Stomach smooth muscle (tissue), 2 donors: ENCODE measurements at regions not wholly inside any gene's neighbourhood (a gene's known extent, or its start where the extent isn't known, plus 50 kb on each side); places are given as distances from the start of the nearest gene placed in this dataset.

Experiments used
- H3K27ac ChIP-seq: one replicate; pipeline ENCODE4 v1.7.0; 2013; ENCODE audit warnings: mild to moderate bottlenecking, low read length, inconsistent platforms
- H3K27me3 ChIP-seq, 2 donors: one replicate each; pipeline ENCODE4 v1.7.0; 2013; ENCODE audit warnings: low read length in 2 of 2; ENCODE audit not compliant: insufficient read depth in 2 of 2, control insufficient read depth in 1 of 2
- H3K36me3 ChIP-seq, 2 donors: one replicate each; pipeline ENCODE4 v1.7.0; 2013; ENCODE audit warnings: low read length in 2 of 2; ENCODE audit not compliant: control insufficient read depth in 2 of 2, insufficient read depth in 2 of 2
- H3K4me1 ChIP-seq: one replicate; pipeline ENCODE4 v1.7.0; 2013; ENCODE audit warnings: low read length; ENCODE audit not compliant: control insufficient read depth, insufficient read depth
- H3K4me3 ChIP-seq, 2 donors: one replicate each; pipeline ENCODE4 v1.7.0; 2013; ENCODE audit warnings: low read length in 2 of 2
- H3K9ac ChIP-seq, 2 donors: one replicate each; pipeline ENCODE4 v1.7.0; 2013; ENCODE audit warnings: low read length in 2 of 2, mild to moderate bottlenecking in 1 of 2
- H3K9me3 ChIP-seq, 2 donors: one replicate each; pipeline ENCODE4 v1.7.0; 2013; ENCODE audit warnings: low read length in 2 of 2; ENCODE audit not compliant: control insufficient read depth in 2 of 2
- donor health status: healthy.
- donor health status: Pancreatic carcinoma.

DNA sequence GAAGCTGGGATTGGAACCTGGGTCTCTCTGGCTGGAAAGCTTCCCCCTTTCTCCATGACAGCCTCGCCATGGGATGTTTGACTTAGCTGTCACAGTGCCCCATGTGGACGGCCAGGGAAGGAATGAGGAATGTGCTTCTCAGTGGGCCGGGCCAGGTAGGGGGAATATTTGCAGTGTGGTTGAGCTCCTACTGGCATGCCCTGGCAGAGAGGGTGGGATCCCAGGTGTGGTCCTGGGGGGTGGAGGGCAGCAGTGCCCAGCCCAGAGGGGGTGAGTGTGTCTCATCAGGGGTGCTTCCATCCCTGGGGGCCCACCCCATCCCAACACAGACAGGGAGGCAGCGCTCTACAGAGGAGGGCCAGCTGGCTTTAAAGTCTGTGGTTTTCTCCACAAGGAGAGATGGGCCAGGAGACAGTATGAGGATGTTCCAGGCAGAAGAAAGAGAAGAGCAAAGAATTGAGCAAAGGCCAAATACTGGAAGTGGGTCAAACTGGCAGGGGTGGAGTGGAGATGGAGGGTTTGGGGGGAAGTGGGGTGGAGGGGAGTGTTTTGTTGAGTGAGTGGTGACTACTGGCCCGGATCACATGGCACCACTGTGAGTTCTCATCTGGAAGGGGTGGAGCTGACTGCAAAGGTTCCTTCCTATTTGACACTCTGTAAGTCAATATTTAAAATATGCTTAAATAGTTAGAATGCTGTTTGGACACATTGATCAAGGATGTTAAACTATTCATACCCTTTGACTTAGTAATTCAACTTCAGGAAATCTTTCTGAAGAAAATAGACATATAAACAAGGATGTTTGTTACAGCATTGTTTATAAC is 94.0 kb downstream of the MYCN start:
- Histone ChIP-seq H3K9me3 (no peaks in the 10 kb centered on the region), H3K9ac (no peak overlapping the region), H3K27me3 (peaks cover 0 to 8% of the 10 kb centered on the region in 2 donors), H3K27ac (no peak overlapping the region), H3K4me3 (no peak overlapping the region), H3K4me1 (no peaks in the 10 kb centered on the region), H3K36me3 (no peaks in the 10 kb centered on the region)

DNA sequence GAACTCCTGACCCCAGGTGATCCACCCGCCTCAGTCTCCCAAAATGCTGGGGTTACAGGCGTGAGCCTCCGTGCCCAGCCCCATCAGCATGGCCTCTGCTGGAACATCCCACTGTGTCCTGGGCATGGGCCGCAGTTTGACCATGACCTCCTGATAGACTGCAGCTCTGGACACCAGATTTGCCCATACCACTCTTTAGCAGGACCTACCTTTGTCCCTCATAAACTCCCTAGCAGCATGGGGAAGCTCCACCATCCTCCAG is 92.6 kb downstream of the MYCN start:
- no peak overlapping the region for H3K4me3 ChIP-seq
- no peak overlapping the region for H3K9ac ChIP-seq
- H3K27ac ChIP-seq = no peak overlapping the region
- H3K36me3 ChIP-seq = no peaks in the 10 kb centered on the region
- no peaks in the 10 kb centered on the region for H3K4me1 ChIP-seq
- no peaks in the 10 kb centered on the region for H3K9me3 ChIP-seq
- H3K27me3 ChIP-seq = peaks cover 0 to 2% of the 10 kb centered on the region in 2 donors

DNA sequence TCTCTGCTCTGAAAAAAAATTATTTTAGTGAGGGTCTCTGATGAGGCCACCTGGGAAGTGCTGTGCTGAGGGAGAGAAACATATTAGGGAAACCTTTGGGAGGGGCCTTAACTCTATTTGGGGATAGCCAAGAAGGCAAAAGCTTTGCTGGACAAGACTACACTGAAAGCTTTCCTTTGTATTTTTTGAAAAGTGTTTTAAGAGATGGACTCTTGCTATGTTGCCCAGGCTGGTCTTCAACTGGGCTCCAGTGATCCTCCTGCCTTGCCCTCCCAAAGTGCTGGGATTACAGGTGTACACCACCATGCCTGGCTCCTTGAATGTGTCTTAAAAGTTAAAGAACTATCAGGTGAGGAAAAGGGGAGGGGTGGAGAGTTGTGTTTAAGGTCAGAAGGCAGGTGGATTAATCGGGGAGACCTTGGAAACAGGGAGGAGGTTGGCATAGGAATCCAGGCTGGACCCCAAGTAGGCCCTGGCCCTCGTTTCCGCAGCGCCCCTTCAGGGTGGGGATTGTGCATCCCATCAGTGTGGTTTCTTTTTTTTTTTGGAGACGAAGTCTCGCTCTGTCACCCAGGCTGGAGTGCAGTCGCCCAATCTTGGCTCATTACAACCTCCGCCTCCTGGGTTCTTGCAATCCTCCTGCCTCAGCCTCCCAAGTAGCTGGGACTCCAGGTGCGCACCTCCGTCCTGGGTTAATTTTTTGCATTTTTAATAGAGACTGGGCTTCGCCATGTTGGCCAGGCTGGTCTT is 92.1 kb downstream of the MYCN start:
- Histone ChIP-seq H3K4me3 (no peak overlapping the region), H3K4me1 (no peaks in the 10 kb centered on the region), H3K27ac (no peak overlapping the region), H3K27me3 (peaks cover 0 to 2% of the 10 kb centered on the region in 2 donors), H3K9me3 (no peaks in the 10 kb centered on the region), H3K36me3 (no peaks in the 10 kb centered on the region), H3K9ac (no peak overlapping the region)

DNA sequence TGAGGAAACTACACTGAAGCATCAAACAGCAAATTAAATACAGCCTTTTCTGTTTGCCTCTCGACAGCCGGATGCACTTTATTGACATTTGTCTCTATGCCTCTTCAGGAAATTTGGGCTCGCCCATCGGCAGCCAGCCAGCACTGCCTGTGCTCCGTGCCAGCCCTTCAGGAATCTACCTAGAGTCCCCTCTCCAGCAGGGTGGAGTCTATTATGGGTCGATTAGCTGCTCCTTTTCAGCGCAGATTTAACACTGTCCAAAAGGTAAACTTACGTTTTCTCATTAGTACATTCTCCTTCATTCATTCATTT is 91.5 kb downstream of the MYCN start:
- H3K27me3 ChIP-seq = peaks cover 0 to 2% of the 10 kb centered on the region in 2 donors
- no peak overlapping the region for H3K27ac ChIP-seq
- H3K9me3 ChIP-seq = no peaks in the 10 kb centered on the region
- H3K4me1 ChIP-seq = no peaks in the 10 kb centered on the region
- H3K4me3 ChIP-seq = no peak overlapping the region
- no peak overlapping the region for H3K9ac ChIP-seq
- no peaks in the 10 kb centered on the region for H3K36me3 ChIP-seq

DNA sequence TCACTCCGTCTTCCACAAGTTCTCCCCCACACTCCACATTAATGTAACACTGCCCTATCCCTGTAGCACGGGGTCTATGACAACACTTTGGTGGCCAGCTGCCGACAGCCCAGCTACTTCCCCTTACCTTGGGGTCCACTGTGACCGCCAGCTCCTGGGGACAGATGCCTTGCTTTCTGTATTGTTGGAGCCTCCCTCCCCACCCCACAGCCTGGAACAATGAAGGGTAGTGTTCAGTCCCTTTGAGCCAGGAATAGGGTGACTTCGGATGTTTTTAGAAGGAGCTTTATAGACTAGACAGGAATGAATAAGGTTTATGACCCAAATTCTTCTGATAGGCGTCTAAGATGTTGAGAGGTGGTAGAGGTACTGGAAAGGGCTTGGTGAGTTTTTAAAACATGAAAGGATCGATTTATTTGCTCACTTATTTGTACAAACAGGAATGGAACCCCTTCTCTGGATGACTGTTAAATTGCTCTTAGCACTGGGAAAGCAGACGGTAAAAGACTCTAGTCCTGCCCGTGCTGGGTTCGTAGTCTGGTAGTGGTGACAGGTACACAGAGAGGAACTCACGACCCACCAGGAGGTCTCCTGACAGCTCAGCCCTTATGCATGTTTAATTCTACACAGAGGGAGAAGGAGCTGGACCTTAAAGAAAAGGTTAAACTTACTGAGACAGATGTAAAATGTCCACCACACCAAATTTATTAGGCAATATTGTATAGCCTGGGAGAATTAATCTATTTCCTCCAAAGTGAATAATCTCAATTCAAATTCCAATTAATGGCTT is 90.9 kb downstream of the MYCN start:
- Histone ChIP-seq H3K4me3 (no peak overlapping the region), H3K4me1 (no peaks in the 10 kb centered on the region), H3K9me3 (no peaks in the 10 kb centered on the region), H3K36me3 (no peaks in the 10 kb centered on the region), H3K9ac (no peak overlapping the region), H3K27me3 (peaks cover 0 to 2% of the 10 kb centered on the region in 2 donors), H3K27ac (no peak overlapping the region)

DNA sequence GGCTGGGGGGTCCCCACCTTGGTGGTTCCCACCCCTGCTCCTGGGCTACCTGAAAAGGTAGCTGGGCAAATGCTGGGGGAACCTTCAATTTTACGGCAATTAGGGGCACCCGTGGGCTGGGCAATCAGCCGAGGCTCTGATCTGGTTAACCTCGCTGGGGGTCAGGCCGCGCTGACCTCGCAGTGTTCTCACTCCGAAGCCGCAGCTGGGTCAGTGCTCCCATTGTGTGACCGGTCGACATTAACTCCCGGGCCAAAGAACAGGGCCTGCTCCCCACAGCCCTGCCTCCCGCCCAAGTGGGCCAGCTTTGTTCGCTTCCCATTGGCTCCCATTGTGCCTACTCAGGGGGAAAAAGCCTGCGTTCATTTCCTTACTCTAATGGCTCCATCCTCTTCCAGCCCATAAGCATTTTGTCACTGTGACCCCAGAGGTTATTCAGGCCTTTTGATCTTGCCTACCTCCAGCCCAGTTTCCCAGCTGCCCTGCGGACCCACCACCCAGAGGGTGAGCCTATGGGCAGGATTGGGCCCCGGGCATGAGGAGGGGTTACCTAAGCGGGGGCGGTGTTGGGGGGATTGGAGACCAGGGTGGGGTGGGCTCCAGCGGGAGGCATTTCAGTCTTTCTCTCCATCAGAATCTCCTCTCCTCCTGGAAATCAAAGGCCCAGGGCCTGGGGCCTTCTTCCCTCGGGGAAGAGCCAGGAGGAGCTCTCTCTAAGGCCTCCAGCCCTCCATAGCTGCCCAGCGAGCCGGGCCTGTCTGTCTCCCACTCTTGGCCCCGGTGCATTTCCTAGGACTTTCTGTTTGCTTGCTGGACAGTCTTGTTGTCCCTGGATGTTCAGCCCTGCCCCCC is 90.1 kb downstream of the MYCN start:
- Histone ChIP-seq H3K36me3 (no peaks in the 10 kb centered on the region), H3K9me3 (no peaks in the 10 kb centered on the region), H3K9ac (no peak overlapping the region), H3K4me1 (no peaks in the 10 kb centered on the region), H3K27ac (no peak overlapping the region), H3K4me3 (no peak overlapping the region), H3K27me3 (peaks cover 0 to 2% of the 10 kb centered on the region in 2 donors)

DNA sequence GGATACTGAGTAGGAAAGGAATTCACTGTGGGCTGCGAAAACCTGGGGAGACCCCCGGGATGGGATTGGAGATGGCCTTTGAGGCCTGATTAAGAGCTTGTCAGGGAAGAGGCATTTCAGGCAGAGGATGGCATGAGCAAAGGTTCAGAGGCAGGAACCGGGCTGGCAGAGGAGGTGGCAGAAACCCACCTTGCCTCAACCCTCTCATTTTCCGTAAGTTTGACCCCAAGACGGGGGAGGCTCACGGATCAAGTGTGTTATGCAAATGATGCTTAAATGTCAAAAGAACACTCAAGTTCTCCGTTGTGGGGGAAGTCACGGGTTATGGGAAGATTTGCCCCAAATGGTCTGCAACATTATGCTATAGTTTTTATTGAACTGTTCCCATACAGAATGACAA is 88.3 kb downstream of the MYCN start:
- Histone ChIP-seq H3K36me3 (no peaks in the 10 kb centered on the region), H3K27ac (no peak overlapping the region), H3K9me3 (no peaks in the 10 kb centered on the region), H3K9ac (no peak overlapping the region), H3K27me3 (peaks cover 0 to 2% of the 10 kb centered on the region in 2 donors), H3K4me1 (no peaks in the 10 kb centered on the region), H3K4me3 (no peak overlapping the region)

DNA sequence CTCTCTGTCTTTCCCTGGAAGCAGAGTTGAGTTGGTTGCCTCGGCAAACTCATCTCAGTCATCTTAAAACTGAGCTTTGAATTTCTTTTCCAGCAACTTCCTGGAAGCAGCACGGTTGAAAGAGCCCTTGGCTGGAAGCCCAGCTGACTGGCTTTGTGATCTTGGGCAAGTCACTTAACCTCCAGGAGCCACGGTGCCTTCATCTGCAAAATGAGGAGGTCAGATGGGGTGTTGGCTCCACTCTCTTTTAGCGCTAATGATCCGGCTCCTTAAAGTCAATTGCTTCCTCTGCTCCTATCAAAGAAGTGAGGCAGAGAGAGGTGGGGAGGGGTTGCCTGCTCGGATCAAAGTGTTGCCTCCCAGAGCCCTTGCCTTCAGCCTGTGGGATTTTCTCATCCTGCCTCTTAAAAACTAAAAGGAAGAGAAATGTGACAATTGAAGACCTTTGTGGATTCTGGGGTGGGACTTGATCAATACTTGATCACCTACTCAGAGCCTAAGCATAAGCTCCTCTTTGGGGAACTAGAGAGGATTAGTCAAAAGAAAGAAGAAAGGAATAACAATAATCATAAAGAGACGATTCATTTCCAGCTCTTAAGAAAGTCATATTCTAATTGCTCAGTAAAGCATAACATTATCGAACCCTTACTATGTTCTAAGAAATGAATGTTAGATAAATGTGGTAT is 86.6 kb downstream of the MYCN start:
- Histone ChIP-seq H3K36me3 (no peaks in the 10 kb centered on the region), H3K4me3 (no peak overlapping the region), H3K27ac (no peak overlapping the region), H3K9ac (no peak overlapping the region), H3K27me3 (peaks cover 0 to 2% of the 10 kb centered on the region in 2 donors), H3K9me3 (no peaks in the 10 kb centered on the region), H3K4me1 (no peaks in the 10 kb centered on the region)

DNA sequence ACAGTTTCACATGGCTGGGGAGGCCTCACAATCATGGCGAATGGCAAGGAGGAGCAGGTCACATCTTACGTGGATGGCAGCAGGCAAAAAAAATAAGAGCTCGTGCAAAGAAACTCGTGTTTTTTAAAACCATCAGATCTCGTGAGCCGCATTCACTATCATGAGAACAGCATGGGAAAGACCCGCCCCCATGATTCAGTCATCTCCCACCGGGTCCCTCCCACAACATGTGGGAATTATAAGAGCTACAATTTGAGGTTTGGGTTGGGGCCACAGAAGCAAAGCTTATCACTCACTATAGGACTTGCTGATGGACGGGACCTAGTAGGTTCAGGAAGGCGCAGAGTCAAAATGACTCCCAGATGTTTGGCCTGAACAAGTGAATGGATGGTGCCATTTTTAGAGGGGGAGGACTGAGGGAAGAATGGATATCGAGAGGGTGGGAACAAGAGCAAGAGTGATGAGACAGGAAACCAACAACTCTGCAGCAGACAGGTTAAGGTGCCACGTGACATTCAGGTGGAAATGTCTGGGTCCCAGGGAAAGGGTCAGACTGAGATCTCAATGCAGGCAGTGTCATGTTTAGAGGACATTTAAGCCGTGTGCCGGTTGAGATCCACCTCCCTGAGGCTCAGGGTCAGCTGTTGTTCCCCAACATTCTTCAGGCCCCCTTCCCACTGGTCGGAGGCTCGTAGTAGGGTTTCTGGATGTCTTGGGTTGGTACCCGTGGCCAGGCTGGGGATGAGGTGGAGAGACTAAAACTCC is 85.7 kb downstream of the MYCN start:
- no peaks in the 10 kb centered on the region for H3K4me1 ChIP-seq
- no peaks in the 10 kb centered on the region for H3K36me3 ChIP-seq
- H3K9me3 ChIP-seq = no peaks in the 10 kb centered on the region
- no peak overlapping the region for H3K4me3 ChIP-seq
- H3K27me3 ChIP-seq = no peaks in the 10 kb centered on the region
- H3K9ac ChIP-seq = no peak overlapping the region
- H3K27ac ChIP-seq = no peak overlapping the region
